ENCODE measurements at regions not wholly inside any gene's neighbourhood (a gene's known extent, or its start where the extent isn't known, plus 50 kb on each side); places are given as distances from the start of the nearest gene placed in this dataset.
"Not testable (repeated sequence)": the region's sequence is repeated elsewhere in the genome, so short reads cannot be mapped to it uniquely, and the experiment has no call there.

DNA sequence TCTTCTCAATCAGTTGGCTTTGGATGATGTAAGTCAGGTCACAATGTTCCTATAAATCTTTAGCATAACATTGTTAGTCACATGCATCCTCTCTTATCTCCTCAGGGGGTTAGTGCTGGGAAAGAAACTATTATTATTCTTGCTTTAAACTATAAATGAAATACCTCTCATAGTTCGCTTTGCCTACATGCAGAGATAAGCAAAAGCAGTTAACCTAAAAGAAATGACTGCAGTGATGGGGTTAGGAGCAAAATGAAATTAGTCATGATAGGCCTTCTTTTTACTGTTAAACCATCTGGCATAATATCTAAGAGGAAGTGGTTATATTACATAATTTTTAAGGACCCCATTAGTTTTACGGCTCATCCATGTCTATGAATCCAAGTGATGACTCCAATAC, 91.7 kb upstream of the IGSF10 start:
- no peaks in the 10 kb centered on the region for H3K9me3 ChIP-seq (replicated peaks; ENCODE audit: low read length)
- no peaks in the 10 kb centered on the region for H3K36me3 ChIP-seq (ENCODE audit: insufficient read depth, low read length)
- no peak overlapping the region for H3K4me3 ChIP-seq (ENCODE audit: low read length)
- peaks cover 3% of the 10 kb centered on the region for H3K4me1 ChIP-seq (ENCODE audit: control insufficient read depth, insufficient read depth, low read length)
- no peaks in the 10 kb centered on the region for H3K27me3 ChIP-seq (ENCODE audit: control insufficient read depth, insufficient read depth, low read length)
- H3K9ac ChIP-seq (ENCODE audit: low read depth, low read length) = no peak overlapping the region
- no peak overlapping the region for H3K4me2 ChIP-seq (ENCODE audit: low read length)

DNA sequence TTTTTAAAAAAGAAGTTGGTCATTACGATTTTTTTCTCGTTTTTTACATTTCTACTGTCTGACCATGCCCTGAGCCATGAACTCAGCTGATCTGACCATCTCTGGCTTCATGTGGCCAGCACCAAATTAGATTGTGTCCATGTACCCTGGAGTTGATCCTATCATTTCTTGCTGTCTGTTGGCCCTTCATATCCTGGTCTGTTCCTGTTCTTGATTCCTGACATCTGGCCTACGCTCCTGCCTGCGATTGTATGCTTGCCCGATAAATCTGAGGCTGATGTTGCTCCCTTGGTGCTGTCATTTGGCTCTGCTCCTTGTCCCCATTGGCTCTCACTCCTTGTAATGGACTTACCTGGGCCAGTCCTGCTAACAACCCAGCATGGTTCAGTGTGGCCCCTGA, 89.8 kb upstream of the IGSF10 start:
- Histone ChIP-seq H3K4me3 (ENCODE audit: low read length) (no peak overlapping the region), H3K9me3 (replicated peaks; ENCODE audit: low read length) (no peaks in the 10 kb centered on the region), H3K36me3 (ENCODE audit: insufficient read depth, low read length) (no peaks in the 10 kb centered on the region), H3K27me3 (ENCODE audit: control insufficient read depth, insufficient read depth, low read length) (no peaks in the 10 kb centered on the region), H3K4me2 (ENCODE audit: low read length) (no peak overlapping the region), H3K4me1 (ENCODE audit: control insufficient read depth, insufficient read depth, low read length) (peaks cover 3% of the 10 kb centered on the region), H3K9ac (ENCODE audit: low read depth, low read length) (no peak overlapping the region)

GRCh38 chr3:151550025-151550618, 89.3 kb upstream of the IGSF10 start:
- H3K9me3 ChIP-seq (replicated peaks; ENCODE audit: low read length) = no peaks in the 10 kb centered on the region
- no peaks in the 10 kb centered on the region for H3K27me3 ChIP-seq (ENCODE audit: control insufficient read depth, insufficient read depth, low read length)
- no peaks in the 10 kb centered on the region for H3K36me3 ChIP-seq (ENCODE audit: insufficient read depth, low read length)
- no peak overlapping the region for H3K9ac ChIP-seq (ENCODE audit: low read depth, low read length)
- no peak overlapping the region for H3K4me3 ChIP-seq (ENCODE audit: low read length)
- H3K4me2 ChIP-seq (ENCODE audit: low read length) = no peak overlapping the region
- peaks cover 3% of the 10 kb centered on the region for H3K4me1 ChIP-seq (ENCODE audit: control insufficient read depth, insufficient read depth, low read length)

- Histone ChIP-seq H3K9me3 (replicated peaks; ENCODE audit: low read length) (no peaks in the 10 kb centered on the region), H3K27me3 (ENCODE audit: control insufficient read depth, insufficient read depth, low read length) (no peaks in the 10 kb centered on the region), H3K4me3 (ENCODE audit: low read length) (no peak overlapping the region), H3K36me3 (ENCODE audit: insufficient read depth, low read length) (no peaks in the 10 kb centered on the region), H3K9ac (ENCODE audit: low read depth, low read length) (no peak overlapping the region), H3K4me1 (ENCODE audit: control insufficient read depth, insufficient read depth, low read length) (peaks cover 3% of the 10 kb centered on the region), H3K4me2 (ENCODE audit: low read length) (no peak overlapping the region)
Observed at GRCh38 chr3:151548195-151548594, 87.3 kb upstream of the IGSF10 start.

DNA sequence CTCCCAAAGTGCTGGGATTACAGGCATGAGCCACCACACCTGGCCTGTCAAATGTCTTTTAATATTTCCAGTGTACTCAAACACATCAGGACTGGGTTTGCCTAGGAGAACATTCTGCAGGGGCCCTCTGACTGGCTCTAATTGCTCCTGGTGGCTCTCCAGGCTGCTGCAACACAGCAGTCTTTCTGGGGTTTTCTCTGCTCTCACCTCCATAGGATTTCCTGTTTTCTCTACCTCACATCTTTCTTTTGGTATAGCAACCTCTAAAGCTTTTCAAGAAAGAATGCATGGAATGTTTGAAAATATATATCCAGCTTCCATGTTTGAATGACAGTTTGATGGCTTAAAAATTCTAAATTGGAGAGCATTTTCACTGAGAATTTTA, 83.3 kb upstream of the IGSF10 start:
- Histone ChIP-seq H3K9ac (ENCODE audit: low read depth, low read length) (no peak overlapping the region), H3K4me1 (ENCODE audit: control insufficient read depth, insufficient read depth, low read length) (peaks cover 14% of the 10 kb centered on the region), H3K4me2 (ENCODE audit: low read length) (no peak overlapping the region), H3K4me3 (ENCODE audit: low read length) (no peak overlapping the region), H3K9me3 (replicated peaks; ENCODE audit: low read length) (no peaks in the 10 kb centered on the region), H3K36me3 (ENCODE audit: insufficient read depth, low read length) (no peaks in the 10 kb centered on the region), H3K27me3 (ENCODE audit: control insufficient read depth, insufficient read depth, low read length) (no peaks in the 10 kb centered on the region)

DNA sequence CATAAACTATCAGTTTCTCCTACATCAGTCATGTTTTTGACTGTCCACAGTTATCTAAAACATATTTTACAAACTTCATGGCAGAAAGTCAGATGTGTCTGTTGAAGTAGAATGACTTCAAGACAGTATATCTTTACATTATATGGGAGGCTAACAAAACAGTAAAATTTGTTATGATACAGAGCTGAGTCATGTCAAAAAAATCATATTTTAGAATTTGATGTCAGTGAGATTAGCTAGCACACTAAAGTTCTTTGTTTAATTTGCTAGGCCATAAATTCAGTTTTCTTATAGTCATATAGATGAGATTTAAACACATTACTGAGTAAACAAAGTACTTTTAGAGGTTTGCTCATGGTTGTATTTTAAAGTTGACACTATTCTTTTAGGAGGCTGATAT, 80.3 kb upstream of the IGSF10 start:
- H3K27me3 ChIP-seq (ENCODE audit: control insufficient read depth, insufficient read depth, low read length) = no peaks in the 10 kb centered on the region
- H3K4me3 ChIP-seq (ENCODE audit: low read length) = no peak overlapping the region
- H3K36me3 ChIP-seq (ENCODE audit: insufficient read depth, low read length) = no peaks in the 10 kb centered on the region
- H3K9ac ChIP-seq (ENCODE audit: low read depth, low read length) = no peak overlapping the region
- no peaks in the 10 kb centered on the region for H3K9me3 ChIP-seq (replicated peaks; ENCODE audit: low read length)
- H3K4me2 ChIP-seq (ENCODE audit: low read length) = no peak overlapping the region
- H3K4me1 ChIP-seq (ENCODE audit: control insufficient read depth, insufficient read depth, low read length) = peaks cover 33% of the 10 kb centered on the region

DNA sequence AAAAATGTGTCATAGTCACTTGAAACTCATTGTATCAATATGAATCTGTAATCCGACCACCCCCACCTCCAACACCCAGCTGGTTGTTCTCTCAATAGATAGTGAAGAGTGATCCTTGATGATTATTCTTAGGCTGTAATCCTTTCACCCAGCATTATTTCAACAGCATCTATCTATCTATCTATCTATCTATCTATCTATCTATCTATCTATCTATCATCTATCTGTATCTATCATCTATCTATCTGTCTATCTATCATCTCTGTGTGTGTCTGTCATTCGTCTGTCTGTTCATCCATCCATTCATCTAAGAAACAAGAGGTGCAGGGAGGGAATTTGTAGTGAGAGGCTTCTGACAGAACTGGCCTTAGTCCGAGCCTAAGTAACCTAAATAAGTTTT, 78.7 kb upstream of the IGSF10 start:
- Histone ChIP-seq H3K27me3 (ENCODE audit: control insufficient read depth, insufficient read depth, low read length) (no peaks in the 10 kb centered on the region), H3K4me3 (ENCODE audit: low read length) (no peak overlapping the region)

DNA sequence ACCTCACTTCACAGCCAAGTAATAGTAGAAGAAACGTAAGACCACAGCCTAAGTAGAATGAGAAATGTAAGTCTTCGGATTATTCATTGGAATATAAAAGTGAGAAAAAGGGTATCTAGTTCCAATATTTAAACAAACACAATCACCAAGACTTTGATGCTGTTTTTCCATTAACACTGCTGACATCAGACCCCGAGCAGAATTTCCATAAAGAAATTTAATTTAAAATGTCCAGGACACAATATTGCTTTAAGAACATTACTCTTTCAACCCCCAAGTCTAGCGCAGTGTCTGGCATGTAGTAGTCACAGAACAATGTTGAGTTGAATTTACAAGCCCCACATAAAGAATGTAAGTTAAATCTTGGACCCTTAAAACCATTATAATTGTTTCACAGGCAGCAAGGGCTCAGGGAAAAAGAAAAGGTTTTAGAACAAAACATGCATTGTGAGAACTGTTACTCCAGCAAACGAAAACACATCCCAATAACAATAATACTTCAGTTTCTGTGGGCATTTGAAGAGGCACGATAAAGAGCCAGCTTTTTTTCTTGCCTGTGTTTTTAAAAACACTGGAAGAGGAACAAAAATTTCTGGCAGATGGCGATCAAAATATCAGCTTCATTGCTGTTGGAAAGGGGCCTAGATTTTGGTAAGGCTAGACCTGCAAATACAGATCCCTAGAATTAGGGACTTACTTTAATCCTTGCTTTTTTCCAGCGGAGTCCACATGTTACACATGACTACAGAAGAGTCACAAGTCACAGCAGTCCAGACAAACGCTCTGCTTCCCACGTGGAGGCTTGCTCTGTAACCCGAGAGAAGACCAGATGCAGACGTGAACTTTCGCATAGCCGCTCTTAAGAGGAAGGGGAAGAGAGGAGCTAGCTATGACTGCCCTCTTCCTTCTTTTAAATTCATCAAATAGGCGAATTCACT, 77.9 kb upstream of the IGSF10 start:
- Histone ChIP-seq H3K4me2 (ENCODE audit: low read length) (peak overlapping the region; percentile 58), H3K36me3 (ENCODE audit: insufficient read depth, low read length) (no peaks in the 10 kb centered on the region), H3K27me3 (ENCODE audit: control insufficient read depth, insufficient read depth, low read length) (no peaks in the 10 kb centered on the region), H3K9ac (ENCODE audit: low read depth, low read length) (peak overlapping the region; percentile 31), H3K9me3 (replicated peaks; ENCODE audit: low read length) (no peaks in the 10 kb centered on the region), H3K4me1 (ENCODE audit: control insufficient read depth, insufficient read depth, low read length) (peaks cover 33% of the 10 kb centered on the region), H3K4me3 (ENCODE audit: low read length) (no peak overlapping the region)

More for the DNA sequence above, 78.7 kb upstream of the IGSF10 start:
- Histone ChIP-seq H3K9me3 (replicated peaks; ENCODE audit: low read length) (no peaks in the 10 kb centered on the region), H3K36me3 (ENCODE audit: insufficient read depth, low read length) (no peaks in the 10 kb centered on the region), H3K9ac (ENCODE audit: low read depth, low read length) (no peak overlapping the region), H3K4me2 (ENCODE audit: low read length) (no peak overlapping the region), H3K4me1 (ENCODE audit: control insufficient read depth, insufficient read depth, low read length) (peaks cover 33% of the 10 kb centered on the region)

DNA sequence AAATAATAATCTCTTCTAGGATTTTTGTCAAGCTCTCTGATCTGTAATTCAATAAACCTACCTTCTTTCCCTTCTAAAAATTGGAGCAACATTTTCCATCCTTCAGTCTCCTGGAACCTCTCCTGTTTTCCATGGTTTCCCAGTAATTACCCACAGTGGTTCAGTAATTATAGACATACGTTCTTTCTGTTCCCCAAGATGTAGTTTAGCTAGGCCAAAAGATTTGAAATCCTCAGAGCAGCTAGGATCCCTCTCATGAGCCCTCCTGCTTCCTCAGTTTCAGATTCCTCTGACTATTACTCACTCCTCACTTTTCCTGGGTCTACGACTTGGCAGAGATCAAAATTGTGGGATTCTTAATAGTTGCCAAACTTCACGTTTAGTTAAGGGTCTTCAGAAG, 76.9 kb upstream of the IGSF10 start:
- Histone ChIP-seq H3K4me1 (ENCODE audit: control insufficient read depth, insufficient read depth, low read length) (peaks cover 33% of the 10 kb centered on the region), H3K9me3 (replicated peaks; ENCODE audit: low read length) (no peaks in the 10 kb centered on the region), H3K9ac (ENCODE audit: low read depth, low read length) (no peak overlapping the region), H3K27me3 (ENCODE audit: control insufficient read depth, insufficient read depth, low read length) (no peaks in the 10 kb centered on the region), H3K4me3 (ENCODE audit: low read length) (no peak overlapping the region), H3K4me2 (ENCODE audit: low read length) (no peak overlapping the region), H3K36me3 (ENCODE audit: insufficient read depth, low read length) (no peaks in the 10 kb centered on the region)

DNA sequence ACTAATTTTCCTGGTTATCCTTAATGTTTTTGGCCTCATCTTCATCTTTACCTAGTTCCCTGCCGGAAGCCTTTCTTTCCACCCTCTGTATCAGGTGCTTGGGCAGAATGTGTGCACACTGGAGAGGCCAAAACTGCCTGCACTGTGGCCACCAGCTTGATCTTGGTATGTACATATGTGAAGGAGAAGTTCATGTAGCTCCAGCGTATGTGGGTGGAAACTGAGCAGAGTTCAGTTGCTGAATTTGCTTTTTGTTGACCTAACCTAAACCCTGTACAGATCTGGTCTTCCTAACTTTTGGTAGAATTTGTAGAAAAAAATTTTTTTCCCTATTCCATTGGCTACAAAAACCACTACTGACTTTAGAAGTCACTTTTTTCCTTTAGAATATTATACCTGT, 65.9 kb upstream of the IGSF10 start:
- no peaks in the 10 kb centered on the region for H3K4me1 ChIP-seq (ENCODE audit: control insufficient read depth, insufficient read depth, low read length)

GRCh38 chr3:151520105-151520504, 59.2 kb upstream of the IGSF10 start:
- Histone ChIP-seq H3K4me2 (ENCODE audit: low read length) (no peak overlapping the region), H3K9me3 (replicated peaks; ENCODE audit: low read length) (no peaks in the 10 kb centered on the region), H3K9ac (ENCODE audit: low read depth, low read length) (no peak overlapping the region), H3K27me3 (ENCODE audit: control insufficient read depth, insufficient read depth, low read length) (no peaks in the 10 kb centered on the region), H3K4me1 (ENCODE audit: control insufficient read depth, insufficient read depth, low read length) (no peaks in the 10 kb centered on the region), H3K4me3 (ENCODE audit: low read length) (no peak overlapping the region), H3K36me3 (ENCODE audit: insufficient read depth, low read length) (no peaks in the 10 kb centered on the region)

More for the DNA sequence above, 65.9 kb upstream of the IGSF10 start:
- no peak overlapping the region for H3K4me2 ChIP-seq (ENCODE audit: low read length)
- no peak overlapping the region for H3K9ac ChIP-seq (ENCODE audit: low read depth, low read length)
- no peaks in the 10 kb centered on the region for H3K9me3 ChIP-seq (replicated peaks; ENCODE audit: low read length)
- no peak overlapping the region for H3K4me3 ChIP-seq (ENCODE audit: low read length)
- no peaks in the 10 kb centered on the region for H3K27me3 ChIP-seq (ENCODE audit: control insufficient read depth, insufficient read depth, low read length)
- H3K36me3 ChIP-seq (ENCODE audit: insufficient read depth, low read length) = no peaks in the 10 kb centered on the region

DNA sequence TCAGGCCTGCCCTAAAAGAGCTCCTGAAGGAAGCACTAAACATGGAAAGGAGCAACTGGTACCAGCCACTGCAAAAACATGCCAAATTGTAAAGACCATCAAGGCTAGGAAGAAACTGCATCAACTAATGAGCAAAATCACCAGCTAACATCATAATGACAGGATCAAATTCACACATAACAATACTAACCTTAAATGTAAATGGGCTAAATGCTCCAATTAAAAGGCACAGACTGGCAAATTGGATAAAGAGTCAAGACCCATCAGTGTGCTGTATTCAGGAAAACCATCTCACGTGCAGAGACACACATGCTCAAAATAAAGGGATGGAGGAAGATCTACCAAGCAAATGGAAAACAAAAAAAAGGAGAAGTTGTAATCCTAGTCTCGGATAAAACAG, 50.6 kb upstream of the IGSF10 start:
- not testable (repeated sequence) for H3K27me3 ChIP-seq (ENCODE audit: control insufficient read depth, insufficient read depth, low read length); H3K9ac ChIP-seq (ENCODE audit: low read depth, low read length); H3K4me3 ChIP-seq (ENCODE audit: low read length); H3K9me3 ChIP-seq (replicated peaks; ENCODE audit: low read length); H3K36me3 ChIP-seq (ENCODE audit: insufficient read depth, low read length); H3K4me1 ChIP-seq (ENCODE audit: control insufficient read depth, insufficient read depth, low read length); H3K4me2 ChIP-seq (ENCODE audit: low read length)

Data from skeletal muscle satellite cell (primary cell).